ENCODE measurements at regions not wholly inside any gene's neighbourhood (a gene's known extent, or its start where the extent isn't known, plus 50 kb on each side); places are given as distances from the start of the nearest gene placed in this dataset.

- TF ChIP-seq FOXP2 (optimal IDR thresholded peaks at IDR 0.05; ENCODE audit: borderline replicate concordance, extremely low read depth, extremely low read length, insufficient read depth) (no peak), REST (IDR thresholded peaks at IDR 0.05; ENCODE audit: insufficient read depth in 1 of 2, low read depth in 2 of 2, low read length in 2 of 2) (no peak), POLR2AphosphoS5 (IDR thresholded peaks at IDR 0.05; ENCODE audit: low read depth, low read length) (no peak)
These were observed 210.9 kb downstream of the SLITRK6 start for GRCh38 chr13:85588359-85588758.
